ENCODE measurements at regions not wholly inside any gene's neighbourhood (a gene's known extent, or its start where the extent isn't known, plus 50 kb on each side); places are given as distances from the start of the nearest gene placed in this dataset.

DNA sequence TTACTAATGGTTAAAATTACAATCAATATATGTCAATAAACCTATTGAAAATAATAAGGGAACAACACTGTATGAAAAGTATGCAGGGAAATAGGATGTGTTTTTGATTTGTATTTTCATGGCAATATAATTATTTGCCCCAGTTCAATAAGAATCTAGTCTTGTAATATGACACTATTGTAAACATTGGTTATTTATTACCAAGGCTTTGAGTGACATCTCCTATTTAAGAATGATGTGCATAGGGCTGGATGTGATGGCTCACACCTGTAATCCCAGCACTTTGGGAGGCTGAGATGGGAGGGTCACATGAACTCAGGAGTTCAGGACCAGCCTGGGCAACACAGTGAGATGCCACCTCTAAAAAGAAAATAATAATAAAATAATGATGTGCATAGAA, 78.6 kb upstream of the DTNBP1 start:
- H3K27ac ChIP-seq (ENCODE audit: low read depth), result no peak overlapping the region

More for the DNA sequence above, 78.6 kb upstream of the DTNBP1 start:
- peaks cover 3% of the 10 kb centered on the region; the same call in 1 of the 3 replicates for H3K36me3 Mint-ChIP-seq (ENCODE audit: low read depth)
- Histone ChIP-seq H3K4me1 (ENCODE audit: insufficient read depth) (0 out of 2 replicates have a peak, but pooled peaks cover 9% of the 10 kb centered on the region), H2AFZ (no peak overlapping the region), H3K79me2 (replicated peaks; ENCODE audit: insufficient read depth) (no peaks in the 10 kb centered on the region), H3K4me3 (no peak overlapping the region), H3K4me2 (no peak overlapping the region), H4K20me1 (replicated peaks; ENCODE audit: insufficient read depth) (no peaks in the 10 kb centered on the region), H3K9me2 (ENCODE audit: insufficient read depth) (peaks cover 10% of the 10 kb centered on the region; the same call in 1 of the 2 replicates), H3F3A (replicated peaks; ENCODE audit: low read depth) (no peaks in the 10 kb centered on the region), H3K27me3 (ENCODE audit: insufficient read depth) (no peaks in the 10 kb centered on the region), H3K36me3 (ENCODE audit: insufficient read depth) (no peaks in the 10 kb centered on the region)
- ATAC-seq (no peak), DNase-seq (ENCODE audit: low spot score) (no peak)
- H3K4me3 Mint-ChIP-seq, result no peak overlapping the region
- TF ChIP-seq ZNF462 (CRISPR knock-in tag; IDR thresholded peaks at IDR 0.05), result no peak
- TF ChIP-seq NANOG (IDR thresholded peaks at IDR 0.05; ENCODE audit: borderline replicate concordance), result no peak
- TF ChIP-seq CREB1 (CRISPR knock-in tag; IDR thresholded peaks at IDR 0.05; ENCODE audit: low read depth), result no peak
- no peak for TF ChIP-seq POLR2AphosphoS5 (IDR thresholded peaks at IDR 0.05; ENCODE audit: low read depth)
- TF ChIP-seq, protein P1, sequence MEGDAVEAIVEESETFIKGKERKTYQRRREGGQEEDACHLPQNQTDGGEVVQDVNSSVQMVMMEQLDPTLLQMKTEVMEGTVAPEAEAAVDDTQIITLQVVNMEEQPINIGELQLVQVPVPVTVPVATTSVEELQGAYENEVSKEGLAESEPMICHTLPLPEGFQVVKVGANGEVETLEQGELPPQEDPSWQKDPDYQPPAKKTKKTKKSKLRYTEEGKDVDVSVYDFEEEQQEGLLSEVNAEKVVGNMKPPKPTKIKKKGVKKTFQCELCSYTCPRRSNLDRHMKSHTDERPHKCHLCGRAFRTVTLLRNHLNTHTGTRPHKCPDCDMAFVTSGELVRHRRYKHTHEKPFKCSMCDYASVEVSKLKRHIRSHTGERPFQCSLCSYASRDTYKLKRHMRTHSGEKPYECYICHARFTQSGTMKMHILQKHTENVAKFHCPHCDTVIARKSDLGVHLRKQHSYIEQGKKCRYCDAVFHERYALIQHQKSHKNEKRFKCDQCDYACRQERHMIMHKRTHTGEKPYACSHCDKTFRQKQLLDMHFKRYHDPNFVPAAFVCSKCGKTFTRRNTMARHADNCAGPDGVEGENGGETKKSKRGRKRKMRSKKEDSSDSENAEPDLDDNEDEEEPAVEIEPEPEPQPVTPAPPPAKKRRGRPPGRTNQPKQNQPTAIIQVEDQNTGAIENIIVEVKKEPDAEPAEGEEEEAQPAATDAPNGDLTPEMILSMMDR (conservative IDR thresholded peaks at IDR 0.05; ENCODE audit: low read depth in 2 of 2), result no peak
- no peak for TF ChIP-seq EZH2phosphoT487 (IDR thresholded peaks at IDR 0.05; ENCODE audit: unreplicated experiment)
- no peak for TF ChIP-seq REST (IDR thresholded peaks at IDR 0.05; ENCODE audit: unreplicated experiment)
- no peak for TF ChIP-seq ETS1 (IDR thresholded peaks at IDR 0.05)
- TF ChIP-seq ZNF114 (CRISPR knock-in tag; IDR thresholded peaks at IDR 0.05), result no peak
- H3K27me3 Mint-ChIP-seq (ENCODE audit: insufficient read depth, low read depth, poor library complexity), result peaks cover 3% of the 10 kb centered on the region
- peaks cover 10% of the 10 kb centered on the region for H3K9me3 Mint-ChIP-seq
- H3K27ac Mint-ChIP-seq, result no peak overlapping the region
- H3K4me1 Mint-ChIP-seq, result peaks cover 23% of the 10 kb centered on the region
